Spinal cord (tissue), 9 donors: ENCODE measurements at regions not wholly inside any gene's neighbourhood (a gene's known extent, or its start where the extent isn't known, plus 50 kb on each side); places are given as distances from the start of the nearest gene placed in this dataset.

Experiments used
- DNase-seq, 6 donors: peaks; one replicate each; pipeline versions ENCODE4 v3.0.0 to v3.0.0-alpha.2; 2013 to 2015; ENCODE audit warnings: low spot score in 6 of 6, low read depth in 4 of 6
- H3K27ac ChIP-seq: one replicate; pipeline ENCODE4 v1.5.1; 2013; ENCODE audit warnings: low read depth, low read length, control low read depth
- H3K27me3 ChIP-seq: one replicate; pipeline ENCODE4 v1.6.1; 2013; ENCODE audit warnings: low read length; ENCODE audit not compliant: control insufficient read depth, insufficient read depth
- H3K36me3 ChIP-seq: one replicate; pipeline ENCODE4 v1.6.1; 2013; ENCODE audit warnings: low read length; ENCODE audit not compliant: control insufficient read depth, insufficient read depth
- H3K4me1 ChIP-seq: one replicate; pipeline ENCODE4 v1.6.1; 2013; ENCODE audit warnings: low read length; ENCODE audit not compliant: control insufficient read depth, insufficient read depth
- H3K4me3 ChIP-seq: one replicate; pipeline ENCODE4 v1.5.1; 2013; ENCODE audit warnings: low read depth, low read length, control low read depth
- H3K9me3 ChIP-seq: one replicate; pipeline ENCODE4 v1.6.1; 2013; ENCODE audit warnings: low read length; ENCODE audit not compliant: control insufficient read depth, insufficient read depth
- WGBS: methylation state at CpG from one replicate; pipeline ENCODE4 v1.1.5; 2013; ENCODE audit warnings: missing lambda C conversion rate; ENCODE audit not compliant: insufficient coverage; 5-methylcytosine and 5-hydroxymethylcytosine counted together
- donor health status: healthy.

DNA sequence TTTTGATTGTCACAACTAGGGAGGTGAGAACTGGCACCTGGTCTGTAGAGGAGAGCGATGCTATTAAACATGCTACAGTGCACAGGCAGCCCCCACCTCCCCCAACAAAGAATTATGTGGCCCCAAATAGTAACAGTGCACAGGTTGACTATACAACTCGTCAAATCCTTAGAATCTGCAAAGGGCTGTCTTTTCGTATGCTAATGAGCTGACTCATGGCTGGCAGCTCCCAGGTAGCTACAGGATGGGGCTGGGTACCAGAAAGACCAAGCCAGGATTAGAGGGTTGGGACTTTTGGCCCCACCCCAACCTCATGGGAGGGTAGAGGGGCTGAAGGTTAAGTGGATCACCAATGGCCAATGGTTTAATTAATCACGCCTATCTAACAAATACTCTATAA lies 104.7 kb upstream of the SORBS2 start:
- H3K27ac ChIP-seq, result no peak overlapping the region
- WGBS, result no CpG with 5 or more reads among the region's 4 CpGs

DNA sequence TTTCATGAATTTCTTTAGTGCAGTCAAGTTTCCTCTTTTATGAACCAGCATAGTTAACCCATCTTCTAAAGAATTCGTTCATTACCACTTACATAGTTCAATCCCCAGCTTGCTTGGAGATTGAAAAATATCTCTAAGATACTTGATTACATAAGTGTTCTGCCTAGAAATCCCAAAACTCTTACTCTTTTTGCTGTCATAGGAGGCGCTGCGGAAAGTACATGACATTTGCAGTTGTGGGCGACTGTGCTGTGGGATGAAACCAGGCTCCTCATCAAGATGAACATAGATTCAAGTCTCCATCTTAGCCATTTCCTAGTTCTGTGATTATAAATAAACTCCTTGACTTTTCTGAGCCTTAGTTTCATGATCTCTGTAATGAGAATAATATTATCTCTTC lies 107.1 kb upstream of the SORBS2 start:
- no peak for DNase-seq
- Histone ChIP-seq H3K4me3 (no peak overlapping the region), H3K27ac (no peak overlapping the region), H3K36me3 (no peaks in the 10 kb centered on the region), H3K9me3 (no peaks in the 10 kb centered on the region), H3K27me3 (no peaks in the 10 kb centered on the region), H3K4me1 (no peaks in the 10 kb centered on the region)
- WGBS, result 100% methylated on average over 2 of the region's 4 CpGs

More for the DNA sequence above, 104.7 kb upstream of the SORBS2 start:
- no peaks in the 10 kb centered on the region for H3K4me1 ChIP-seq
- no peaks in the 10 kb centered on the region for H3K36me3 ChIP-seq
- DNase-seq, result no peak
- no peaks in the 10 kb centered on the region for H3K9me3 ChIP-seq
- no peak overlapping the region for H3K4me3 ChIP-seq
- H3K27me3 ChIP-seq, result no peaks in the 10 kb centered on the region

- no peaks in the 10 kb centered on the region for H3K4me1 ChIP-seq
- H3K27ac ChIP-seq, result no peak overlapping the region
- H3K9me3 ChIP-seq, result no peaks in the 10 kb centered on the region
- 89% methylated on average over 3 of the region's 6 CpGs for WGBS
- no peaks in the 10 kb centered on the region for H3K27me3 ChIP-seq
- no peaks in the 10 kb centered on the region for H3K36me3 ChIP-seq
- no peak for DNase-seq
- H3K4me3 ChIP-seq, result no peak overlapping the region
Measured at GRCh38 chr4:185920171-185920570, 108.2 kb upstream of the SORBS2 start.

DNA sequence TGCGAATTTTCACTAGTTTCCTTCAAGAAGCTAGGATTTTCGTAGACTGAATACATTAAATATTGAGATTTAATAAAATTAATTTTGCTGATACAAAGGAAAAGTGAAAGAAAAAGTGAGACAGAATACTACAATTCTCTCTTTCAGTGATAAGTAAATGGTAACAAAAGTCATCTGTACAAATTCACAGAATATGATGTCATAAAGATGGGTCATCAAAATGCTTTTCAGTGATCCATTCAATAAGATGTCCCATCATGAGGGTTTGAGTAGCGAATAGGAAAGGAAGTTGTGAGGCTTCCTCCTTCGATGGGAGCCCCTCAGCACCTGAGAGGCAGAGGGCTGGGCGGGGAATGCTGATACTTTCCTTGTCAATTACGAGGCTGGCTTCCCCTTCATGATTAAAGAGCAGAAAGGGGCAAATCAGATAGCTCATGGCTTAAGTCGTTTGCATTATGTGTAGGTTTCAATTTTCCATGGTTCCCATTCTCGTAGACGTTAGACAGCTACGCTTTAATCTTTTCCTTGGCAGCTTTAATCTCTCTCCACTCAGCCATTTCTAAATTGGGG lies 108.8 kb upstream of the SORBS2 start:
- no peak overlapping the region for H3K27ac ChIP-seq
- no peaks in the 10 kb centered on the region for H3K4me1 ChIP-seq
- 100% methylated on average over 2 of the region's 10 CpGs for WGBS
- no peaks in the 10 kb centered on the region for H3K27me3 ChIP-seq
- H3K9me3 ChIP-seq, result no peaks in the 10 kb centered on the region
- H3K4me3 ChIP-seq, result no peak overlapping the region
- DNase-seq, result no peak
- H3K36me3 ChIP-seq, result no peaks in the 10 kb centered on the region

DNA sequence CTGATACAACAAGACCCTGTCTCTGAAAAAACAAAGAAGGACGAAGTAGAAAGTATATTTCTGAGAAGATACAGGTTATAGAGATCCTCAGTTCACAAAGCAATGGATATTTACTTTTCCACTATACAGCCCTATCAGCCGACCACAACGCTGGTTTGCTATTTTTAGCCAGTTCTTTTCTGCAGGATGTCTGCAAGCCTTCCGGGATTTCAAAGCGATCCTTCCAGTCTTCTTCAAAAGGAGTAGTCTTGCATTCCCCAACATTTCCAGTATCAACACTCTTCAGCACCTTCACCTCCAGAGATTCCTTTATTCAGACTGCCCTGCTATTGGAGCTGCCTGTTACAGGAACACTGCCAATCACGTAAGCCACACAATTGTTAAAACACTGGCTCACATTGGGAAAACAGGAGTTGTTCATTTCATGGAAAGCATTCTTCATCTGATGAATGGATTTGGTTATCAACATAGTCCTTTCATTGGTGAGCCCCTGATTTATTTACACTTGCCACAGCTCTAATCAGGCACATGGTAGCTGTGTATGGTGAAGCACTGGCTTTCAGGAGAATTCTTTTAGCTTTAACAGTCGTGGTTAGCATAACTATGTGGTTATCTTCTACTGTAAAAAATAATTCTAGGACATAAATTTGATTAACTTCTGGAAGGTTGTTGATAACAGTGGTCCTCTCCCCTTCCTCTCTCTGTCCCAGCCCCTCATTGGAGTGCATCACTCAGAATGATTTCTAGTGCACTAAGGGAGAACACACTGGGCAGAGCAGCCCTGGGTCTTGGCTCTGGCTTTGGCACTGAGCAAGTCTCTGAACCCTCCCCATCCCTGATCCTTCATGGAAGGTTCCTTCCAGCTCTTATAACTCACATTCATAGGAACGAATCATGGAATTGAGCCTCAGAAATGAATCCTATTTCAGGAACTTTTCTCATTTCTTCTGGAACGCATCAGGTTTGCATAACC lies 109.9 kb upstream of the SORBS2 start:
- no peaks in the 10 kb centered on the region for H3K4me1 ChIP-seq
- DNase-seq, result no peak
- no peaks in the 10 kb centered on the region for H3K27me3 ChIP-seq
- H3K4me3 ChIP-seq, result no peak overlapping the region
- H3K27ac ChIP-seq, result no peak overlapping the region
- H3K36me3 ChIP-seq, result no peaks in the 10 kb centered on the region
- no peaks in the 10 kb centered on the region for H3K9me3 ChIP-seq
- 77% methylated on average over 4 of the region's 9 CpGs for WGBS

DNA sequence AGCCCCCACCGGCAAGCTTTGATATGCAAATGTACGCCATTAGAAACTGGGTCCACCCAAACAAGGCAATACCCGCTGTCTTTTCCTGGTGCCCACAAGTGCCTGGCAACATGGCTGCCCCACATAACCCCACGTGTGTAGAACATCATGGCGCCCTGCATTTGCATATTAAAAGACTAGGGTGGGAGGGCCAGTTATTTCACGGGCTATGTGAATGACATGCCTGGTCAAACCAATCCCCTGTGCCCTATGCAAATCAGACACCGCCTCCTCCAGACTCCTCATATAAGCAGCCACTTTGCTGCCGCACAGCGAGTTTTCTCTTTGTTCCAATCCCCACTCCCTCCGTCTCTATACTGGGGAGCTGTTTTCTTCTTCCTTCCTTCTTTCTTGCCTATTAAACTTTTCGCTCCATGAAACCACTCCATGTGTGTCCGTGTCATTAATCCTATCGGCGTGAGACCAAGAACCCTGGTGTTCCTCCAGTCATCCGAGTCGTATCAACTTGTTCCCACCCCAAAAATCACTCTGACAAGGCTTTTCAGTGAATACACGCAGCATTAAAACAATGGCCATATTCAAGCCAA lies 112.6 kb upstream of the SORBS2 start:
- WGBS, result 85% methylated on average over 11 of the region's 17 CpGs
- no peak overlapping the region for H3K4me3 ChIP-seq
- no peaks in the 10 kb centered on the region for H3K4me1 ChIP-seq
- no peaks in the 10 kb centered on the region for H3K9me3 ChIP-seq
- H3K27ac ChIP-seq, result no peak overlapping the region
- H3K27me3 ChIP-seq, result no peaks in the 10 kb centered on the region
- no peaks in the 10 kb centered on the region for H3K36me3 ChIP-seq
- peak in 1 of 6 donors; percentile 57 for DNase-seq

GRCh38 chr4:185925910-185926360 lies 113.9 kb upstream of the SORBS2 start:
- no peak for DNase-seq
- Histone ChIP-seq H3K27ac (no peak overlapping the region), H3K27me3 (no peaks in the 10 kb centered on the region), H3K36me3 (no peaks in the 10 kb centered on the region), H3K9me3 (no peaks in the 10 kb centered on the region), H3K4me3 (no peak overlapping the region), H3K4me1 (no peaks in the 10 kb centered on the region)
- WGBS, result 92% methylated on average over 15 of the region's 15 CpGs

GRCh38 chr4:185931375-185931774 lies 119.4 kb upstream of the SORBS2 start:
- Histone ChIP-seq H3K27me3 (no peaks in the 10 kb centered on the region), H3K27ac (no peak overlapping the region), H3K9me3 (no peaks in the 10 kb centered on the region), H3K4me3 (no peak overlapping the region), H3K36me3 (no peaks in the 10 kb centered on the region), H3K4me1 (no peaks in the 10 kb centered on the region)
- WGBS, result 100% methylated on average over 5 of the region's 5 CpGs
- DNase-seq, result no peak

DNA sequence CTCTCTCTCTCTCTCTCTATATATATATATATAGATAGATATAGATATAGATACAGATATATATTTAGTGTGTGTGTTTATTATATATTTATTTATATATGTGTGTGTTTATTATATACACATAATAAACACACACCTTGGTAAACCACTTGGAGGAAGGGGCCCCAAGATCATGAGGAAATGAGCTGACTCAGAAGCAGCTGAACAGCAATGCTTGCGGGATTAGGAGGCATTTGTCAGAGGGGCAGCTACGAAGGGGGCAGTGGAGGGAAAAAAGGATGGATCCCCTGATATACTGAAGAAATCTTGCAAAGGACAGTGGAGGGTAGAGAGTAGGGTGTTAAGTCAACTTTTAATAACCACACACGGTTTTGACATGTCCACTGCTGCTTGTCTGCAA lies 120.0 kb upstream of the SORBS2 start:
- H3K27me3 ChIP-seq, result no peaks in the 10 kb centered on the region
- H3K36me3 ChIP-seq, result no peaks in the 10 kb centered on the region
- no peak for DNase-seq
- H3K27ac ChIP-seq, result no peak overlapping the region
- no peak overlapping the region for H3K4me3 ChIP-seq
- H3K9me3 ChIP-seq, result no peaks in the 10 kb centered on the region
- 58% methylated on average over 2 of the region's 3 CpGs for WGBS
- no peaks in the 10 kb centered on the region for H3K4me1 ChIP-seq
